RPMI7951 (cell line): ENCODE measurements at regions not wholly inside any gene's neighbourhood (a gene's known extent, or its start where the extent isn't known, plus 50 kb on each side); places are given as distances from the start of the nearest gene placed in this dataset.
"Not testable (repeated sequence)": the region's sequence is repeated elsewhere in the genome, so short reads cannot be mapped to it uniquely, and the experiment has no call there.

ENCODE experiments used
- DNase-seq: peaks from one replicate; pipeline ENCODE4 v3.0.0-alpha.2; 2012; ENCODE audit warnings: low read depth

- not testable (repeated sequence) for DNase-seq
Measured at GRCh38 chr2:185988907-185989306, 250.3 kb downstream of the FSIP2 start.

- no peak for DNase-seq
Measured at GRCh38 chr2:185990861-185991525, 252.4 kb downstream of the FSIP2 start.

GRCh38 chr2:185998562-185999070, 260.0 kb downstream of the FSIP2 start:
- DNase-seq = no peak

GRCh38 chr2:186009341-186009740, 270.7 kb downstream of the FSIP2 start:
- no peak for DNase-seq

GRCh38 chr2:186017278-186017677, 278.7 kb downstream of the FSIP2 start:
- DNase-seq = no peak

- DNase-seq = no peak
Measured at GRCh38 chr2:186024921-186025320, 286.3 kb downstream of the FSIP2 start.

- DNase-seq = no peak
Measured at GRCh38 chr2:186027922-186028321, 289.3 kb downstream of the FSIP2 start.

GRCh38 chr2:186031229-186031628, 292.6 kb downstream of the FSIP2 start:
- no peak for DNase-seq

GRCh38 chr2:186032102-186032738, 293.6 kb downstream of the FSIP2 start:
- no peak for DNase-seq

- DNase-seq = no peak
Measured at GRCh38 chr2:186032930-186033329, 294.3 kb downstream of the FSIP2 start.

GRCh38 chr2:186033541-186033940, 294.9 kb downstream of the FSIP2 start:
- DNase-seq = no peak

GRCh38 chr2:186036862-186037449, 298.4 kb downstream of the FSIP2 start:
- no peak for DNase-seq

GRCh38 chr2:186042207-186043028, 303.8 kb downstream of the FSIP2 start:
- no peak for DNase-seq

- DNase-seq = no peak
Measured at GRCh38 chr2:186044761-186045160, 306.2 kb downstream of the FSIP2 start.

- DNase-seq = no peak
Measured at GRCh38 chr2:186052930-186053329, 314.3 kb downstream of the FSIP2 start.

GRCh38 chr2:186058614-186059013, 320.0 kb downstream of the FSIP2 start:
- DNase-seq = no peak

GRCh38 chr2:186059096-186059495, 320.5 kb downstream of the FSIP2 start:
- no peak for DNase-seq

- DNase-seq = no peak
Measured at GRCh38 chr2:186060744-186061440, 322.3 kb downstream of the FSIP2 start.

GRCh38 chr2:186064507-186064906, 325.9 kb downstream of the FSIP2 start:
- DNase-seq = no peak

GRCh38 chr2:186065491-186065890, 326.9 kb downstream of the FSIP2 start:
- DNase-seq = no peak

- DNase-seq = peak; percentile 4
Measured at GRCh38 chr2:186068139-186068801, 329.7 kb downstream of the FSIP2 start.
